ENCODE measurements at regions not wholly inside any gene's neighbourhood (a gene's known extent, or its start where the extent isn't known, plus 50 kb on each side); places are given as distances from the start of the nearest gene placed in this dataset.

GRCh38 chr6:22117631-22118030, 179.2 kb downstream of the PRL start:
- no peaks in the 10 kb centered on the region for H3K9me3 ChIP-seq (ENCODE audit: control insufficient read depth, insufficient read depth, low read length)
- no peaks in the 10 kb centered on the region for H3K27me3 ChIP-seq (ENCODE audit: control insufficient read depth, insufficient read depth, low read length)
- no peak for TF ChIP-seq CTCF (IDR thresholded peaks at IDR 0.05; ENCODE audit: low read depth, low read length)
- DNase-seq (ENCODE audit: low read depth, low spot score): no peak
- H3K4me3 ChIP-seq (ENCODE audit: low read depth, low read length): no peak overlapping the region
- CTCF ChIA-PET: no interaction called here
- no peak overlapping the region for H3K27ac ChIP-seq (ENCODE audit: low read depth, low read length)
- POLR2A ChIA-PET: no interaction called here

GRCh38 chr6:22119500-22119899, 177.3 kb downstream of the PRL start:
- Histone ChIP-seq H3K4me3 (ENCODE audit: low read depth, low read length) (no peak overlapping the region), H3K9me3 (ENCODE audit: control insufficient read depth, insufficient read depth, low read length) (no peaks in the 10 kb centered on the region), H3K27me3 (ENCODE audit: control insufficient read depth, insufficient read depth, low read length) (no peaks in the 10 kb centered on the region), H3K27ac (ENCODE audit: low read depth, low read length) (no peak overlapping the region)
- DNase-seq (ENCODE audit: low read depth, low spot score): no peak
- ChIA-PET POLR2A (no interaction called here), CTCF (no interaction called here)
- no peak for TF ChIP-seq CTCF (IDR thresholded peaks at IDR 0.05; ENCODE audit: low read depth, low read length)

GRCh38 chr6:22124756-22125155, 172.1 kb downstream of the PRL start:
- Histone ChIP-seq H3K9me3 (ENCODE audit: control insufficient read depth, insufficient read depth, low read length) (no peaks in the 10 kb centered on the region), H3K27me3 (ENCODE audit: control insufficient read depth, insufficient read depth, low read length) (no peaks in the 10 kb centered on the region), H3K4me3 (ENCODE audit: low read depth, low read length) (no peak overlapping the region), H3K27ac (ENCODE audit: low read depth, low read length) (no peak overlapping the region)
- TF ChIP-seq CTCF (IDR thresholded peaks at IDR 0.05; ENCODE audit: low read depth, low read length): no peak
- ChIA-PET CTCF (no interaction called here), POLR2A (no interaction called here)
- DNase-seq (ENCODE audit: low read depth, low spot score): no peak

- TF ChIP-seq CTCF (IDR thresholded peaks at IDR 0.05; ENCODE audit: low read depth, low read length): no peak
- no peaks in the 10 kb centered on the region for H3K9me3 ChIP-seq (ENCODE audit: control insufficient read depth, insufficient read depth, low read length)
- ChIA-PET POLR2A (no interaction called here), CTCF (no interaction called here)
- no peak overlapping the region for H3K4me3 ChIP-seq (ENCODE audit: low read depth, low read length)
- no peaks in the 10 kb centered on the region for H3K27me3 ChIP-seq (ENCODE audit: control insufficient read depth, insufficient read depth, low read length)
- no peak for DNase-seq (ENCODE audit: low read depth, low spot score)
- no peak overlapping the region for H3K27ac ChIP-seq (ENCODE audit: low read depth, low read length)
Observed at GRCh38 chr6:22126910-22127309, 169.9 kb downstream of the PRL start.

DNA sequence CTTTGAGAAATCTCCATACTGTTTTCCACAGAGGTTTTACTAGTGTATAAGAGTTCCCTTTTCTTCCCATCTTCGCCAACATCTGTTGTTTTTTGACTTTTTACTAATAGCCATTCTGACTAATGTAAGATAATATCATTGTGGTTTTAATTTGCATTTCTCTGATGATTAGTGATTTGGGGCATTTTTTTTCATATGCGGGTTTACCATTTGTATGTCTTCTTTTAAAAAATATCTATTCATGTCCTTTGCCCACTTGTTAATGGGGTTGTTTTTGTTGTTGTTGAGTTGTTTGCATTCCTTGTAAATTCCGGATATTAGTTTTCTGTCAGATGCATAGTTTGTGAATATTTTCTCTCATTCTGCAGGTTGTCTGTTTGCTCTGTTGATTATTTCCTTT, 167.1 kb downstream of the PRL start:
- H3K27me3 ChIP-seq (ENCODE audit: control insufficient read depth, insufficient read depth, low read length): no peaks in the 10 kb centered on the region
- no peak overlapping the region for H3K27ac ChIP-seq (ENCODE audit: low read depth, low read length)
- CTCF ChIA-PET: no interaction called here
- TF ChIP-seq CTCF (IDR thresholded peaks at IDR 0.05; ENCODE audit: low read depth, low read length): no peak
- no peaks in the 10 kb centered on the region for H3K9me3 ChIP-seq (ENCODE audit: control insufficient read depth, insufficient read depth, low read length)
- H3K4me3 ChIP-seq (ENCODE audit: low read depth, low read length): no peak overlapping the region
- DNase-seq (ENCODE audit: low read depth, low spot score): no peak
- POLR2A ChIA-PET: no interaction called here

Data from AG04450 (cell line).